A549 (cell line): ENCODE measurements at regions not wholly inside any gene's neighbourhood (a gene's known extent, or its start where the extent isn't known, plus 50 kb on each side); places are given as distances from the start of the nearest gene placed in this dataset.
"Not testable (repeated sequence)": the region's sequence is repeated elsewhere in the genome, so short reads cannot be mapped to it uniquely, and the experiment has no call there.

Experiments used
- PBX3 ChIP-seq: IDR thresholded peaks from 2 replicates; pipeline ENCODE4 v1.6.1; 2012
- RARB ChIP-seq: fragments of 250-450 bp; sonication (Bioruptor Pico); IDR thresholded peaks from 2 replicates; pipeline ENCODE4 v1.8.0; 2021; ENCODE audit warnings: mild to moderate bottlenecking, moderate library complexity

- not testable (repeated sequence) for TF ChIP-seq RARB (CRISPR knock-in tag); PBX3
These were observed 141.4 kb downstream of the PPIAL4G start for GRCh38 chr1:148341729-148342128.
